H7 (cell line): ENCODE measurements at regions not wholly inside any gene's neighbourhood (a gene's known extent, or its start where the extent isn't known, plus 50 kb on each side); places are given as distances from the start of the nearest gene placed in this dataset.

ENCODE experiments used
- DNase-seq: peaks from one replicate; pipeline ENCODE4 v3.0.0; 2012
- H3K27me3 ChIP-seq: 2 replicates; pipeline ENCODE4 v1.6.0; 2011; ENCODE audit warnings: mild to moderate bottlenecking, low read length; ENCODE audit not compliant: control insufficient read depth, insufficient read depth
- H3K36me3 ChIP-seq: replicated peaks from 2 replicates; pipeline ENCODE4 v1.5.1; 2011; ENCODE audit warnings: low read length; ENCODE audit not compliant: control insufficient read depth, insufficient read depth
- H3K4me3 ChIP-seq: 2 replicates; pipeline ENCODE4 v1.5.1; 2011; ENCODE audit warnings: low read depth, mild to moderate bottlenecking, control low read depth, low read length, moderate library complexity; ENCODE audit not compliant: insufficient read depth

DNA sequence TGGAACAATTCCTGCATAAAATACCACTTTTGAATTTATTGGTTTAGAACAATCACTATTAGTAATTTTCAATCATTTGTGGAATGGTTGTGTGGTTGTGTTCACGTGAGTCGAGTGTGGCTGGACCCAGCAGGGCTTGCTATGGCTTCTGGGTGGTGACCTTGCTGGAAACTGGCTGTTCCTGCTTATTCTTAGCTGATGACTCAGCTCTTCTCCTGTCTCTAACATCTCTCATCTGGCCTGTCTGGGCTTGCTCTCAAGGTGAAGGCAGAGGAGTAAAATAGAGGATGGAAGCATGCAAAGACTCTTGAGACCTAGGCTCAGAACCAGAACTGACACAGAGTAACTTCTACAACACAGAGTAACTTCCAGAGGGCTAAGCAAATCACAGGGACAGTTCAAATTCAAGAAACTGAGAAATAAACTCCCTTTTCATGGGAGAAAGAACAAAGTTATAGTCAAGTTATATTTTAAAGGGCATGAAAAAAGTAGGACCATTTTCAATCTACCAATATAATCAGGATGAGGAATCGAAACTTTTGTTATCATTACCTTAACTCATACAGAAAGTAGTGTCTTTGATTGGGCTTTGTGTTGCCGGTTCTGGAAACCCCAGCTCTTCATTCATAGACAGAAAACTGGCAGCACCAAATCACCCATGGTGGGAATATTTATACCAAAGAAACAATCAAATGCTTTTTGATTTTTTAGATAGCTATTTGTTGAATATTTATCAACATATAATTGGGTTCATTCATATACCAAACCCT, 665.1 kb downstream of the CDH18 start:
- H3K4me3 ChIP-seq: no peak overlapping the region
- no peak for DNase-seq
- no peaks in the 10 kb centered on the region for H3K36me3 ChIP-seq
- no peaks in the 10 kb centered on the region for H3K27me3 ChIP-seq

- DNase-seq: no peak
- no peaks in the 10 kb centered on the region for H3K36me3 ChIP-seq
- no peaks in the 10 kb centered on the region for H3K27me3 ChIP-seq
- no peak overlapping the region for H3K4me3 ChIP-seq
Observed at GRCh38 chr5:19334278-19334677, 653.7 kb downstream of the CDH18 start.

DNA sequence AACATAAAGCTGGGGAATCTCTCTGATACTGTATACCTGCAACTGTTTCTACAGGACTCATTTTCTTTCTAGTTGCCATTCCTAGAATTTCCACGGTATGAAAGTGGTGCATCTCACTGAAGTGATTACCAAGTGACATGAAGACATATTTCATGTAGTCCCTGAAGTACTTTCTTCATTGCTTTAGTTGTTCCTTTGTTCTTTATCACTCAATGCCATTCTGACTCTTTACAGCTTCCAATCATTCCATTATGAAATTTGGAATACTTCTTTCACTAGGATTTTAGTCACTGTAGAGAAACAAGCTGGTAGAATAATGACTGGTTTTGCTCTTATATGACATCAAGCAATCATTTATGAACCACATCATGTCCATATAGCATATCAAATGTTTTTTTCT, 645.1 kb downstream of the CDH18 start:
- no peak overlapping the region for H3K4me3 ChIP-seq
- no peaks in the 10 kb centered on the region for H3K36me3 ChIP-seq
- DNase-seq: no peak
- no peaks in the 10 kb centered on the region for H3K27me3 ChIP-seq

- H3K27me3 ChIP-seq: no peaks in the 10 kb centered on the region
- no peak for DNase-seq
- no peak overlapping the region for H3K4me3 ChIP-seq
- H3K36me3 ChIP-seq: no peaks in the 10 kb centered on the region
Observed at GRCh38 chr5:19352120-19352519, 635.9 kb downstream of the CDH18 start.

DNA sequence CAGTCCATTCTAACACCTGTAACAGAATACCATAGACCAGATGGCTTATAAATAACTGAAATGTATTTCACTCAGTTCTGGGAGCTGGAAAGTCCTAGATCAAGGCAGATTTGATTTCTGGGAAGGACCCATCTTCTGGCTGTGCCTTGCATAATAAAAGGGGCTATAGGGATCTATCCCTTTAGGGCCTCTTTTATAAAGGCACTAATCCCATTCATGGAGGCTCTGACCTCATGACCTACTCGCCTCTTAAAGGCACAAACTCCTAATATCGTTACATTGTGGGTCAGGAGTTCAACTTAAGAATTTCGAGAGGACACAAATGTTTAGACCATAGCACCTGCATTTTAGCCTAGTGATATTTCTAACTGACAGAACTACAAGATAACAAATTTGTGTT, 619.0 kb downstream of the CDH18 start:
- Histone ChIP-seq H3K4me3 (no peak overlapping the region), H3K36me3 (no peaks in the 10 kb centered on the region), H3K27me3 (no peaks in the 10 kb centered on the region)
- DNase-seq: no peak

GRCh38 chr5:19369561-19369960, 618.4 kb downstream of the CDH18 start:
- DNase-seq: no peak
- no peak overlapping the region for H3K4me3 ChIP-seq
- no peaks in the 10 kb centered on the region for H3K27me3 ChIP-seq
- no peaks in the 10 kb centered on the region for H3K36me3 ChIP-seq

DNA sequence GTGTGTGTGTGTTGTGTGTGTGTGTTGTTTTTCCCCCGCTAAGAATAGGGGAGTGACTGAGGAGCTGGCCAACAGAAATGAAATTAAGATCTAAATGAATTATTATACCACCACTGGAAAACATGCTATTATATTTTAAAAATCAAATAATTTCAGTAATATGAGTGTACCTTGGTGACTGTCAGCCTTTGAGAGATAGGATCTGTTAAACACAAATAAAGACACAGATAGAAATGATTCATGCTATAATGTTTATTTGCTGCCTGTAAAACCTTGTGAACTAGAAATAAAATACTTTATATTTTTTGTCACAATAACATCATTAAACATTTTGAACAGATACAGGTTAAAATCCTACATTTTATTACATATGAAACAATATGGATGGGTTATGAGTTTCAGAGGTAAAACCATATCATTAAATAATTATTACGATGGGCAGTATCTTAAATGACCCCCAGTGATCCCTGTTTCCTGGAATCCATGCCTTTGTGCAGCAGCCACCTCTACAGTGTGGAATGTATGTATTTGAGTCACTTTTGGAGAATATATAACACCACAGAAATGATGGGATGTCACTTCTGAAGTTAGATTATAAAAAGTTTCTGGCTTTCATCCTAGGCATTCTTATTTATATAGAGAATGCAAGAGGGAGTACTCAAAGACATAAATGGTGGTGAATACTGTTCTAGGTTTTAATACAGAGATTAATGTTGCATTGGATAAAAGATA, 617.2 kb downstream of the CDH18 start:
- no peak for DNase-seq
- H3K4me3 ChIP-seq: no peak overlapping the region
- no peaks in the 10 kb centered on the region for H3K27me3 ChIP-seq
- no peaks in the 10 kb centered on the region for H3K36me3 ChIP-seq

DNA sequence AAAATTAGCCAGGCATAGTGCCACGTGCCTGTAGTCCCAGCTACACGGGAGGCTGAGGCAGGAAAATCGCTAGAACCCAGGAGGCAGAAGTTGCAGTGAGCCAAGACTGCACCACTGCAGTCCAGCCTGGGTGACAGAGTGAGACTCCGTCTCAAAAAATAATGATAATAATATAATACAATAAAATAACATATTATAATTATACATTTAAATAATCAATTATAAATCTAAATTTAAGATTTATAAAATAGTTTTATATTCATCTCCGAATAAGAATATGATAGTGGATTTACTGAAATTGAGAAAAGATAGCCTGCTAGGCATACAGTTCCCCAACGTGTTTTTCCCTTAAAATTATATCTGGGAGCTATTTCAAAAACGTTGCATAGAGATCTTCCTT, 599.6 kb downstream of the CDH18 start:
- Histone ChIP-seq H3K36me3 (no peaks in the 10 kb centered on the region), H3K4me3 (no peak overlapping the region), H3K27me3 (no peaks in the 10 kb centered on the region)
- DNase-seq: no peak

DNA sequence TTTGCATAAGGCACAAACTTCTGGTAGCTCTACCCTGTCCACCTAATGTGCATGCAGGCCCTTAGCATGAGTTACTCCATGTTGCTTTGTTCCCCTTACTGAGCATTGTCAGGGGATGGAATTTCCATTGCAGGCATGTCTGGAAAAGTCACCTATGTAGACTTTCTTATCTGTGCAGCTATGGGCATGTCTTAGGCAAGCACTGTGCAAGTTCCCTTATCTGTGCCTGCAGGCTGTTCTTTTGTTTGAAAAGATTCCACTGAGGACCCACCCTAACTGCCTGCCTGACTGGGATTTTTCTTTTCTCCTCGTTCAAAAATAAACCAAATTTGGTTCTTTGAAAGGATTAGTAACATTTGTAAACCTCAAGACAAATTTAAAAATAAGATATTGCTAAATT, 587.0 kb downstream of the CDH18 start:
- Histone ChIP-seq H3K36me3 (no peaks in the 10 kb centered on the region), H3K27me3 (no peaks in the 10 kb centered on the region), H3K4me3 (no peak overlapping the region)
- DNase-seq: no peak

DNA sequence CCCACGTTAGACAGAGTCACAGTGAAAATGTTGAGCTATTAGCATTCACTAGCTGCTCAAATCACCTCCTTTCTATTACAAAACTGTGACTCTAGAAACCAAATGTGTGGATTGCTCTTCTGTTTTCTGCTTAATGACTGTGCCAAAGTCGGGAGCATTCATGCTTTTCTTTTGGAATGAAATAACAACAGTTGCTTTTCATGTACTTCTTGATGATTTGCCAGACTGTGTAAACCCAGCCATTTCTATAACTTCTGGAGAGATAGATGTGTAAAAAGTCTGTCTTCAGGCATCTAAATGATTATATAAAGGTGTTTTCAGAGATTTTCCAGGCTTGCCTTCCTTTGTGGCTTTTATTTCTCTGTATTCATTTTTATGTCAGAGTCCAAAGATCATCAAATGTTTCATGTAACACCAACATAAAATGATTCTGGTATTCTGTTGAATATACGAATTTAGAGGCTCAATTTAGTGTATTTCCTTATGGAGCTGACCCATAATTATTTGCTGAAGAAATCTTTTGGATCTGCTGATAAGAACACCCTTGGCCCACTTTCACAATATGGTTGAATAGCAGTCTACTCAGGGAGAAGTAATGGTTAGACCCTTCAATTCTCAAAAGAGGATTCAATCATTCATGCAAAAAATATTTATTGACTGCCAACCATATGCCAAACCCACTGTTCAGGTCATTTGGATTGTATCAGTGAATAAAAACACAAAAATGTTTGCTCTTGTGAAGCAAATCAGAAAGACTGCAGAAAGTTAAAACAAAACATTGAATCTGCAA, 581.2 kb downstream of the CDH18 start:
- Histone ChIP-seq H3K36me3 (no peaks in the 10 kb centered on the region), H3K27me3 (no peaks in the 10 kb centered on the region), H3K4me3 (no peak overlapping the region)
- DNase-seq: no peak

- H3K36me3 ChIP-seq: no peaks in the 10 kb centered on the region
- H3K4me3 ChIP-seq: no peak overlapping the region
- H3K27me3 ChIP-seq: no peaks in the 10 kb centered on the region
- DNase-seq: no peak
Observed at GRCh38 chr5:19408149-19408548, 579.9 kb downstream of the CDH18 start.

- no peak for DNase-seq
- H3K36me3 ChIP-seq: no peaks in the 10 kb centered on the region
- no peaks in the 10 kb centered on the region for H3K27me3 ChIP-seq
- no peak overlapping the region for H3K4me3 ChIP-seq
Observed at GRCh38 chr5:19411936-19412335, 576.1 kb downstream of the CDH18 start.
